ENCODE measurements at regions not wholly inside any gene's neighbourhood (a gene's known extent, or its start where the extent isn't known, plus 50 kb on each side); places are given as distances from the start of the nearest gene placed in this dataset.

DNA sequence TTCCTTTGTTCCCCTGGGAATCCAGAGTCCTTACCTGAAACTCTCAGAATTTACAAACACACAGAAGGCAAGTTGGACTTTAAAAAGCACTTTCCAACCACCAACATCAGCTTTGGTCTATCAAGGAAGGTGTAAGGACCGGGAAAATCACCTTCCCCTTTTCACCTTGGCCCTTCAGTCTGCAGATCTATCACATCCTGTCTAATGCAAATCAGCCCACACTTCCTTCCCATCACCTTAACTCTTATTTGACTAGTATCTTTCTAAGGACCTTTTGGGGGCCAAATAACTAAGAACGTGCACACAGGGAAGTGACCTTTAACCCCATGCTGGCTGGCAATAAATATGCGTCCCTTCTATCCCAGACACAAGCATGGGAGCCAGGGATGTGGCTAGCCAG lies 320.6 kb downstream of the ARRDC4 start:
- TF ChIP-seq, protein P1, sequence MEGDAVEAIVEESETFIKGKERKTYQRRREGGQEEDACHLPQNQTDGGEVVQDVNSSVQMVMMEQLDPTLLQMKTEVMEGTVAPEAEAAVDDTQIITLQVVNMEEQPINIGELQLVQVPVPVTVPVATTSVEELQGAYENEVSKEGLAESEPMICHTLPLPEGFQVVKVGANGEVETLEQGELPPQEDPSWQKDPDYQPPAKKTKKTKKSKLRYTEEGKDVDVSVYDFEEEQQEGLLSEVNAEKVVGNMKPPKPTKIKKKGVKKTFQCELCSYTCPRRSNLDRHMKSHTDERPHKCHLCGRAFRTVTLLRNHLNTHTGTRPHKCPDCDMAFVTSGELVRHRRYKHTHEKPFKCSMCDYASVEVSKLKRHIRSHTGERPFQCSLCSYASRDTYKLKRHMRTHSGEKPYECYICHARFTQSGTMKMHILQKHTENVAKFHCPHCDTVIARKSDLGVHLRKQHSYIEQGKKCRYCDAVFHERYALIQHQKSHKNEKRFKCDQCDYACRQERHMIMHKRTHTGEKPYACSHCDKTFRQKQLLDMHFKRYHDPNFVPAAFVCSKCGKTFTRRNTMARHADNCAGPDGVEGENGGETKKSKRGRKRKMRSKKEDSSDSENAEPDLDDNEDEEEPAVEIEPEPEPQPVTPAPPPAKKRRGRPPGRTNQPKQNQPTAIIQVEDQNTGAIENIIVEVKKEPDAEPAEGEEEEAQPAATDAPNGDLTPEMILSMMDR (IDR thresholded peaks at IDR 0.05), result no peak
- no peak for ATAC-seq
- no peaks in the 10 kb centered on the region for H3K4me1 ChIP-seq (ENCODE audit: low read depth)
- H3K36me3 ChIP-seq (ENCODE audit: low read depth), result no peaks in the 10 kb centered on the region
- H3K4me3 ChIP-seq, result no peak overlapping the region
- no peak for DNase-seq
- intact Hi-C loops (cut with DNase I, micrococcal nuclease), result no loop called here
- H3K9me3 ChIP-seq, result no peaks in the 10 kb centered on the region

DNA sequence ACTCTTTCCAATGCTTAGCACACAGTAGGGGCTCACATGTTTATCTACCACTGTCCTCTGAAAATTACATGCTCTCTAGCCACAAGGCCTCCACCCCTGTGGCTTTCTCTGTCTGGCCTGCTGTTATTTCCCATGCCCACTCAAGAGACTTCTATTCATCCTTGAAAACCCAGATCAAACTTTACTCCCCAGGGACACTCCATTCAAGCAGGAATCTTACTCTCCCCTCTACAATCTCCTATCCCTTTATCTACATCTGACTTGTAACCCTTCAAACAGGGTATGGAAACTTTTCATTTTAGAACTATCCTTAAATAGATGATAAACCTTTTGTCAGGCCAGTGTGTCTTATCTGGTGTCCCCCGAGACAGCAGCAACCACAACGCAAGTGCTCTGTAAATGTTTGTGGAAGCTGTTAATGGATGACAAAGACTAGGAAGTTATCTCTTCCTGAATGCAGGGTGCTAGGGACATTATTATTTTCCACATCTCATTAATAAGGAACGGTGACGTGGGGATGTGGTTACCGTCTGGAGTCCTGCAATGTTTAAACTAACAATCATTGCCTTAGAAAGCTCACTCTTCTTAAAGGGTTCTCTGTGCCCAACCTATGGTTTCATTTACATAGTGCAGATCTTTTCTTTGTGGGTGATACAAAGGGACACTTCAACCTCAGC lies 322.3 kb downstream of the ARRDC4 start:
- no peaks in the 10 kb centered on the region for H3K36me3 ChIP-seq (ENCODE audit: low read depth)
- TF ChIP-seq, protein P1 (IDR thresholded peaks at IDR 0.05), result no peak
- ATAC-seq (no peak), DNase-seq (no peak)
- no peaks in the 10 kb centered on the region for H3K9me3 ChIP-seq
- intact Hi-C loops (cut with DNase I, micrococcal nuclease), result no loop called here
- H3K4me1 ChIP-seq (ENCODE audit: low read depth), result no peaks in the 10 kb centered on the region
- no peak overlapping the region for H3K4me3 ChIP-seq

DNA sequence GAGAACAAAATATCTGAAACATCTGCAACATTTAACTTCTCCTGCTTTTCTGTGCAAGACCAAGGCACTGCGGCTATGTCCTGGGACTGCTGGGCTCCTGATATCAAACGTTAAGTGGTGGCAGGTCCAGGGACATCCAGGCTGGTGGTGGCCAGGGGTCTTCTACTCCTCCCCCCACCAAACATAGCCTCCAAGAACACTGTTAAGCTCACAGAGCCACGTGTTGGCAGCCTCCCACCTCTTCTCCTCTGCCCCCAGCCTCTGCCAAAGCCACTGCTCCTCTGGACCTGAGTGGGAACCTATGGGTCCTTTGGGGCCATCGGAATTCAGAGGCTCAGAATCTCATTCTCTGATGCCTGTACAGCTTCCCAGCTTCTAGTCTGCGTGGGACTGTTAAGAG lies 325.7 kb downstream of the ARRDC4 start:
- no peak for ATAC-seq
- no peak for DNase-seq
- Histone ChIP-seq H3K36me3 (ENCODE audit: low read depth) (no peaks in the 10 kb centered on the region), H3K9me3 (no peaks in the 10 kb centered on the region), H3K4me3 (no peak overlapping the region), H3K4me1 (ENCODE audit: low read depth) (no peaks in the 10 kb centered on the region)
- intact Hi-C loops (cut with DNase I, micrococcal nuclease), result no loop called here
- TF ChIP-seq, protein P1 (IDR thresholded peaks at IDR 0.05), result no peak

DNA sequence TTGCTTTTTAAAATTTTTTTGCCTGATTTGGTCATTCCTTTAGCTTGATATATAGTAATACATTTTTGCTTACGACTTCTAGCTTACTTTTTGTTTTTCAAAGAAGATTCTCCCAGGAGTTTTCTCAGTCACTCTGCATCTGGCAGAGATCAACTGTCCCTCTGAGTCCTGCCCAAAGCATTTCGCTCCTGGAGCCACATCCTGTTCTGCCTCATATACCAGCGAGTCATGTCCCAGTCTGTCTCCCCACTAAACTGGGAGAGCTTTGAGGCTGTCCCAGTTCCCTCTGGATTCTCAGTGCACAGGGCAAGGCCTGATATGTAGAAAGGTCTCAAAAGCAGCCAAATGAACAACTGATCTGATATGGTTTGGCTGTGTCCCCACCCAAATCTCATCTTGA lies 326.3 kb downstream of the ARRDC4 start:
- H3K9me3 ChIP-seq, result no peaks in the 10 kb centered on the region
- TF ChIP-seq, protein P1 (IDR thresholded peaks at IDR 0.05), result no peak
- ATAC-seq (no peak), DNase-seq (no peak)
- no peaks in the 10 kb centered on the region for H3K36me3 ChIP-seq (ENCODE audit: low read depth)
- intact Hi-C loops (cut with DNase I, micrococcal nuclease), result no loop called here
- no peak overlapping the region for H3K4me3 ChIP-seq
- no peaks in the 10 kb centered on the region for H3K4me1 ChIP-seq (ENCODE audit: low read depth)

DNA sequence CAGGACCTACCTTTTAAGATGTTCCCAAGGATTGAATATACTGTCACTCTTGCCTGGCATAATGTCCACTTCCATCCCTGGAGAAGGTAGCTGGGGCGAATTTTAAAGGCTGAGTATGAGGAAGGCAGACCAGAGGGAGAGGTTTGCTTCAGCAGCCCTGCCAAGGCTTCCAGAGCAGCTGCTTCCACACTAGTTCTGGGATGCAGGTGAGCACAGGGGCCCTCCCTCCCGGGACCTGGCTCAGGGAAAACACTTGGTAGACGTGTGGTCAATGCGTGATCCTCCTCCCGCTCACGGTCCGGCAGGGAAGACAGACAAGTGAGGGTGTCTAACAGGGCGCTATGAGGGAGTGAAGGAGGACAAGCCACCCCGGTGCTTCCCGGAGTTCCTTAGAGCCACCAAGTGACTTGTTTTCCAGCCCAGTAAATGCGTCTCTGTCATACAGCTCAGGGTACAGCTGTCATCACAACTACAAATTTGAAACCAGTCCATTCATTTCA lies 327.6 kb downstream of the ARRDC4 start:
- ATAC-seq (no peak), DNase-seq (no peak)
- Histone ChIP-seq H3K36me3 (ENCODE audit: low read depth) (no peaks in the 10 kb centered on the region), H3K9me3 (no peaks in the 10 kb centered on the region), H3K4me1 (ENCODE audit: low read depth) (peaks cover 5% of the 10 kb centered on the region), H3K4me3 (no peak overlapping the region)
- TF ChIP-seq, protein P1 (IDR thresholded peaks at IDR 0.05), result no peak
- intact Hi-C loops (cut with DNase I, micrococcal nuclease), result no loop called here
